ENCODE measurements at regions not wholly inside any gene's neighbourhood (a gene's known extent, or its start where the extent isn't known, plus 50 kb on each side); places are given as distances from the start of the nearest gene placed in this dataset.
"Not testable (repeated sequence)": the region's sequence is repeated elsewhere in the genome, so short reads cannot be mapped to it uniquely, and the experiment has no call there.

GRCh38 chr18:8996771-8997432 is 105.6 kb upstream of the NDUFV2 start:
- Mint-ChIP-seq H3K27ac (ENCODE audit: low read depth) (no peak overlapping the region), H3K4me3 (no peak overlapping the region), H3K36me3 (ENCODE audit: insufficient read depth) (no peaks in the 10 kb centered on the region), H3K27me3 (peaks cover 71% of the 10 kb centered on the region), H3K9me3 (no peaks in the 10 kb centered on the region), H3K4me1 (no peaks in the 10 kb centered on the region)
- no peak for DNase-seq (ENCODE audit: low spot score in 2 of 2)
- ATAC-seq (replicated peaks; ENCODE audit: extremely low read depth, poor library complexity, severe bottlenecking), result no peak

DNA sequence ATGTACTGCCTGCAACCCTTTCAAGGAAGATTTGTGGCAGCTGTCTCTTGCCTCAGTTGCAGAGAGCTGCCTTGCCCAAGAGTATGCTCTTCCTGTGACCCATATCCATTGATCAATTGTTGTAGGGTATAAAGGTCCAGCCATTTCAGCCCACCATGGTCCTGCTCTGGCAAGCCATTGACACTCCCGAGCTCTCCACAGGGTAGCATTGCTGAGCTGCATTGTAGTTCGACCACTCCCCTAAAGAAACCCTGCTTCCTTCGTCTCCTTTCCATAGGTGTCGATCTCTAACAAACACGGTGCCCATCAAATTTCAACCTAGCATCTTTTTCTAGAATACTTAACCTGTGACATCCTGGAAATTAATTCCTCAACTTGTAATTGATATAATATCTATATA is 104.9 kb upstream of the NDUFV2 start:
- Mint-ChIP-seq H3K4me3 (no peak overlapping the region), H3K4me1 (no peaks in the 10 kb centered on the region), H3K9me3 (no peaks in the 10 kb centered on the region), H3K36me3 (ENCODE audit: insufficient read depth) (no peaks in the 10 kb centered on the region), H3K27ac (ENCODE audit: low read depth) (no peak overlapping the region), H3K27me3 (peaks cover 73% of the 10 kb centered on the region)
- DNase-seq (ENCODE audit: low spot score in 2 of 2) (no peak), ATAC-seq (replicated peaks; ENCODE audit: extremely low read depth, poor library complexity, severe bottlenecking) (no peak)

DNA sequence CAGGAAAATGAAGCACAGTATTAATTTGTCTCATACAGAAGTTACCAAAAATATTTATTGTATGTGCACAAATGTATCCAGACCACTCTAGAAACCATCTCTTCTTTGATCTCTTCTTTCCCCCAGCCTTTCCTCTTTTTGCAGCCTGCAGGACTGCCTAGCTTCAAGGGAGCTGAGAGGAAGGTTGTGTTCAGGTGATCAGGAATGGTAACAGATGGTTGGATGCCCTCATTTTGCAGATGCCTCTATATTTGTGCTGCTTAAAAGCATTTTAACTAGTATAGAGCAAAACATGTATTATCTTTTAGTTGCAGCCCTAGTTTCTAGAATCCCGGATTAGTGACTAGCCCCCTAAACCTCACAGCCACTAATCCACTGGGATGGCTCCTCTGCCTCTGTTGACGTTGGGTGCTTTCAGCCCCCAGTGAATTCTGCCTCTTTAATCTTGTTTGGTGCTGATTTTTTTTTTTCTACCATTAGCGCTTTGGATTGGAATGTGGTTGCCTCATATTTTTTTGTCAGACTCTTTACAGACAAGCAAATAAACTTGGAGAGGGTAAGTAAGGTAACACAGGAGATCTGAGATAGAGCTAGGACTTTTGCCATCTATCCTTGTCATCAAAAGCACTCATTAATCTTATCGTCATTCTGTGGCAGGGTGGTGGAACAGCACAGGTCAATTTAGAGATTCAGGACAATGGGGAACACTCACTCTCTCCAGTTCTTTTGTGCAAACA is 103.8 kb upstream of the NDUFV2 start:
- no peak for ATAC-seq (replicated peaks; ENCODE audit: extremely low read depth, poor library complexity, severe bottlenecking)
- Mint-ChIP-seq H3K4me1 (no peaks in the 10 kb centered on the region), H3K27me3 (peaks cover 77% of the 10 kb centered on the region), H3K4me3 (no peak overlapping the region), H3K27ac (ENCODE audit: low read depth) (no peak overlapping the region), H3K9me3 (peaks cover 5% of the 10 kb centered on the region), H3K36me3 (ENCODE audit: insufficient read depth) (no peaks in the 10 kb centered on the region)
- no peak for DNase-seq (ENCODE audit: low spot score in 2 of 2)

DNA sequence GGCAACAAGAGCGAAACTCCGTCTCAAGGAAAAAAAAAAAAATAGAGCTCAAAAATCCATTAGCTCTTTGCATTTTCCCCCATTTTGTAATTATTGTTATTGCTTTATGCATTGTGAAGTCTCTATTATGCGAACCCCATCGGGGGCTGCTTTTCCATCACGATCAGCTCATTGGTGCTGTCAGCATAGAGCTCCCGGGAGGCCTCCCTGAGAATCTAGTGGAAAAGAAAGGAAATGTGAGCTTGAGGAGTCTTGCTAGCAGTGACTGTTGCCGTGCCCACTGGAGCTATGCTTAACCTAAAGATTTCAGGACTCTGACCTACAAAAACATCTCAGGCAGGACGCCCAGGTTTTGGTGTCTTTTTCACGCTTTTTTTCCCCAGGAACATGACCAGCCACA is 102.6 kb upstream of the NDUFV2 start:
- Mint-ChIP-seq H3K4me1 (no peaks in the 10 kb centered on the region), H3K36me3 (ENCODE audit: insufficient read depth) (no peaks in the 10 kb centered on the region), H3K4me3 (no peak overlapping the region), H3K27me3 (peaks cover 72% of the 10 kb centered on the region), H3K27ac (ENCODE audit: low read depth) (no peak overlapping the region), H3K9me3 (peaks cover 5% of the 10 kb centered on the region)
- ATAC-seq (replicated peaks; ENCODE audit: extremely low read depth, poor library complexity, severe bottlenecking) (no peak), DNase-seq (ENCODE audit: low spot score in 2 of 2) (no peak)

- Mint-ChIP-seq H3K9me3 (peaks cover 5% of the 10 kb centered on the region), H3K27me3 (peaks cover 81% of the 10 kb centered on the region), H3K4me3 (no peak overlapping the region), H3K36me3 (ENCODE audit: insufficient read depth) (no peaks in the 10 kb centered on the region), H3K27ac (ENCODE audit: low read depth) (no peak overlapping the region), H3K4me1 (no peaks in the 10 kb centered on the region)
- ATAC-seq (replicated peaks; ENCODE audit: extremely low read depth, poor library complexity, severe bottlenecking), result no peak
- DNase-seq (ENCODE audit: low spot score in 2 of 2), result no peak
Observed at GRCh38 chr18:9000733-9001132, 101.8 kb upstream of the NDUFV2 start.

- no peaks in the 10 kb centered on the region for H3K4me1 Mint-ChIP-seq
- no peak for DNase-seq (ENCODE audit: low spot score in 2 of 2)
- ATAC-seq (replicated peaks; ENCODE audit: extremely low read depth, poor library complexity, severe bottlenecking), result no peak
- H3K9me3 Mint-ChIP-seq, result peaks cover 5% of the 10 kb centered on the region
- no peak overlapping the region for H3K4me3 Mint-ChIP-seq
- no peaks in the 10 kb centered on the region for H3K36me3 Mint-ChIP-seq (ENCODE audit: insufficient read depth)
- no peak overlapping the region for H3K27ac Mint-ChIP-seq (ENCODE audit: low read depth)
- H3K27me3 Mint-ChIP-seq, result peaks cover 80% of the 10 kb centered on the region
Observed at GRCh38 chr18:9001209-9001608, 101.3 kb upstream of the NDUFV2 start.

- Mint-ChIP-seq H3K27ac (ENCODE audit: low read depth) (no peak overlapping the region), H3K36me3 (ENCODE audit: insufficient read depth) (no peaks in the 10 kb centered on the region), H3K27me3 (peaks cover 68% of the 10 kb centered on the region), H3K4me1 (no peaks in the 10 kb centered on the region), H3K4me3 (no peak overlapping the region), H3K9me3 (peaks cover 5% of the 10 kb centered on the region)
- DNase-seq (ENCODE audit: low spot score in 2 of 2) (no peak), ATAC-seq (replicated peaks; ENCODE audit: extremely low read depth, poor library complexity, severe bottlenecking) (no peak)
Observed at GRCh38 chr18:9003406-9004100, 98.9 kb upstream of the NDUFV2 start.

DNA sequence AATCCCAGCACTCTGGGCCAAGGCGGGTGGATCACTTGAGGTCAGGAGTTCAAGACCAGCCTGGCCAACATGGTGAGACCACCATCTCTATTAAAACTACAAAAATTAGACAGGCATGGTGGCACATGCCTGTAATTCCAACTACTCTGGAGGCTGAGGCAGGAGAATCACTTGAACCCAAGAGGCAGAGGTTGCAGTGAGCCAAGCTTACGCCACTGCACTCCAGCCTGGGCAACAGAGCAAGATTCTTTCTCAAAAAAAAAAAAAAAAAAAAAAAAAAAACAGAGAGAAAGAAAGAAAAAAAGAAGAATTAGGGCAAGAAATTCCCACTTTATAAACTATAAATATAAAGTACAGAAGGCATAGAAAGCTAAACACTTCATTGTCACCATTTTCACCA is 98.2 kb upstream of the NDUFV2 start:
- H3K36me3 Mint-ChIP-seq (ENCODE audit: insufficient read depth); DNase-seq (ENCODE audit: low spot score in 2 of 2); H3K27ac Mint-ChIP-seq (ENCODE audit: low read depth); ATAC-seq (replicated peaks; ENCODE audit: extremely low read depth, poor library complexity, severe bottlenecking); H3K4me3 Mint-ChIP-seq; H3K4me1 Mint-ChIP-seq; H3K9me3 Mint-ChIP-seq: not testable (repeated sequence)
- peaks cover 68% of the 10 kb centered on the region for H3K27me3 Mint-ChIP-seq

DNA sequence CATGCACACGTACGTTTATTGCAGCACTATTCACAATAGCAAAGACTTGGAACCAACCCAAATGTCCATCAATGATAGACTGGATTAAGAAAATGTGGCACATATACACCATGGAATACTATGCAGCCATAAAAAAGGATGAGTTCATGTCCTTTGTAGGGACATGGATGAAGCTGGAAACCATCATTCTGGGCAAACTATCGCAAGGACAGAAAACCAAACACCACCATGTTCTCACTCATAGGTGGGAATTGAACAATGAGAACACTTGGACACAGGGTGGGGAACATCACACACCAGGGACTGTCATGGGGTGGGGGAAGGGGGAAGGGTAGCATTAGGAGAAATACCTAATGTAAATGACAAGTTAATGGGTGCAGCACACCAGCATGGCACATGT is 94.8 kb upstream of the NDUFV2 start:
- peaks cover 49% of the 10 kb centered on the region for H3K27me3 Mint-ChIP-seq
- not testable (repeated sequence) for H3K9me3 Mint-ChIP-seq

GRCh38 chr18:9008200-9008708 is 94.2 kb upstream of the NDUFV2 start:
- no peaks in the 10 kb centered on the region for H3K4me1 Mint-ChIP-seq
- peaks cover 44% of the 10 kb centered on the region for H3K27me3 Mint-ChIP-seq
- H3K27ac Mint-ChIP-seq (ENCODE audit: low read depth), result no peak overlapping the region
- H3K36me3 Mint-ChIP-seq (ENCODE audit: insufficient read depth), result no peaks in the 10 kb centered on the region
- peaks cover 4% of the 10 kb centered on the region for H3K9me3 Mint-ChIP-seq
- no peak overlapping the region for H3K4me3 Mint-ChIP-seq
- ATAC-seq (replicated peaks; ENCODE audit: extremely low read depth, poor library complexity, severe bottlenecking), result no peak
- DNase-seq (ENCODE audit: low spot score in 2 of 2), result no peak

More for the DNA sequence above, 94.8 kb upstream of the NDUFV2 start:
- not testable (repeated sequence) for ATAC-seq (replicated peaks; ENCODE audit: extremely low read depth, poor library complexity, severe bottlenecking); H3K4me3 Mint-ChIP-seq; H3K27ac Mint-ChIP-seq (ENCODE audit: low read depth); H3K4me1 Mint-ChIP-seq; H3K36me3 Mint-ChIP-seq (ENCODE audit: insufficient read depth); DNase-seq (ENCODE audit: low spot score in 2 of 2)

DNA sequence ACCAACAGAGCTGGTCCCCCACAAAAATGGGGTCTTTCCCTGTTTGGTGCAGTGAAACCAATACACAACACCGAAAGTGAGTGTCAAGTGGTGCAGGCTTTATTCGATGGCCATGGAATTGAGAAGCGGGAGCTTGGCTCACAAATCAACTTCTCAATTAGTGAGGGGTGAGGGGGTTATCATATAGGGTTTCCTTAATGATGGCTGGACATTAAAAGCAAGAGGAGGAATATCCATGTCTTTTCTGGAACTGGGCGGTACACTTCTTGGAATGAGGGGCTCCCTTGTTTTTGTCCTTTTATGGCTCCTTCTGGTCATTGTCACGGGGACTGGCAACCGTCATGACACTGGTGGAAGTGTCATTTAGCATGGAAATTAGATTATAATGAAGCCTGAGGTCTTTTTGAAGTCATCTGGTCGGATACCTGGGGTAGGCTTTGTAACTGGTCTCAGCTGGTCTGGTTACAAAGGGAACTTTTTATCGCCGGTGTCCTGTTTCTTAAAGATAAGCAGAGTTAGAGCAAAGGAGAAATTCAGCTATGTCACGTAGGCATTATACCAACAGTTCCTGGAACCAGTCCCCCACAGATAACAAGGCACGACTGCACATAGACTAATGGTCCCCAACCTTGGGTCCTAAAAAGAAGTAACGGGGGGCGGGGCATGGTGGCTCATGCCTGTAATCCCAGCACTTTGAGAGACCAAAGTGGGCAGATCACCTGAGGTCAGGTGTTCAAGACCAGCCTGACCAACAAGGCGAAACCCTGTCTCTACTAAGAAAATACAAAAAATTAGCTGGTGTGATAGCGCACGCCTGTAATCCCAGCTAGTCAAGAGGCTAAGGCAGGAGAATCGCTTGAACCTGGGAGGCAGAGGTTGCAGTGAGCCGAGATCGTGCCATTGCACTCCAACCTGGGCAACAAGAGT is 93.5 kb upstream of the NDUFV2 start:
- Mint-ChIP-seq H3K27me3 (peaks cover 39% of the 10 kb centered on the region), H3K4me1 (no peaks in the 10 kb centered on the region), H3K4me3 (no peak overlapping the region), H3K27ac (ENCODE audit: low read depth) (no peak overlapping the region), H3K36me3 (ENCODE audit: insufficient read depth) (no peaks in the 10 kb centered on the region), H3K9me3 (no peaks in the 10 kb centered on the region)
- DNase-seq (ENCODE audit: low spot score in 2 of 2), result no peak
- ATAC-seq (replicated peaks; ENCODE audit: extremely low read depth, poor library complexity, severe bottlenecking), result no peak
